Ishikawa (cell line): ENCODE measurements at regions not wholly inside any gene's neighbourhood (a gene's known extent, or its start where the extent isn't known, plus 50 kb on each side); places are given as distances from the start of the nearest gene placed in this dataset.

Experiments
- CEBPB ChIP-seq: IDR thresholded peaks from 2 replicates; pipeline ENCODE4 v1.6.1; 2012
- CREB1 ChIP-seq: IDR thresholded peaks from 2 replicates; pipeline ENCODE4 v1.6.1; 2012; ENCODE audit warnings: low read depth
- EGR1 ChIP-seq: IDR thresholded peaks from 2 replicates; pipeline ENCODE4 v1.6.1; 2012
- EP300 ChIP-seq: IDR thresholded peaks from 2 replicates; pipeline ENCODE4 v1.6.1; 2012; ENCODE audit warnings: borderline replicate concordance
- FOXM1 ChIP-seq: IDR thresholded peaks from 2 replicates; pipeline ENCODE4 v1.6.1; 2012; ENCODE audit warnings: low read depth, borderline replicate concordance
- NFIC ChIP-seq: IDR thresholded peaks from 2 replicates; pipeline ENCODE4 v1.6.1; 2012
- RAD21 ChIP-seq: IDR thresholded peaks from 2 replicates; pipeline ENCODE4 v1.6.1; 2012; ENCODE audit warnings: low read depth
- TAF1 ChIP-seq: IDR thresholded peaks from 2 replicates; pipeline ENCODE4 v1.6.1; 2012; ENCODE audit warnings: low read depth, mild to moderate bottlenecking
- TCF12 ChIP-seq: IDR thresholded peaks from 2 replicates; pipeline ENCODE4 v1.6.1; 2012; ENCODE audit warnings: low read depth
- TEAD4 ChIP-seq: IDR thresholded peaks from 2 replicates; pipeline ENCODE4 v1.6.1; 2012
- YY1 ChIP-seq: IDR thresholded peaks from 2 replicates; pipeline ENCODE4 v1.6.1; 2012; ENCODE audit warnings: low read depth
- ZBTB7A ChIP-seq: IDR thresholded peaks from 2 replicates; pipeline ENCODE4 v1.6.1; 2012; ENCODE audit warnings: low read depth
- TF ChIP-seq, protein P1 (sequence below): IDR thresholded peaks from 2 replicates; pipeline ENCODE4 v1.6.1; 2012
- TF ChIP-seq, protein P2 (sequence below): IDR thresholded peaks from 2 replicates; pipeline ENCODE4 v1.6.1; 2012; ENCODE audit warnings: low read depth, mild to moderate bottlenecking
- TF ChIP-seq, protein P3 (sequence below): IDR thresholded peaks from 2 replicates; pipeline ENCODE4 v1.6.1; 2012

DNA sequence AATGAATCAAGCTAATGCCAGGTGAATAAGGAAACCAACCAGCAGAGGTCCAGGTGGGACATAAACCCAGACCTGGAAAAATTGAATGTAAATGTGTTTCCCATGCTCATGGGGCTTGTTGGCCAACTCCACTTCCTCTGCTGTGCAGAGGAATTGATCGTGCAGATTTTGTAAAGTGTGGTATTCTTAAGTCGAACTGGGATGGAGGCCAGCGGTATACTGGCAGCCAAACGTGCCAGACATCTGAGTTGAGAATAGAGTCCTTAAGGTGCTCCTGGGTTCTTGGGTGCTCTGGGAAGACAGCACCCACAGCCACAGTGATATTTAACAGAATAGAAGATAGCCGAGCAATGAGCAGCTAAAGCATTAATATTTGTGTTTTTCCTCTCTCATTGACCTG is 146.5 kb upstream of the LGALSL start:
- TF ChIP-seq CREB1 (no peak), EP300 (no peak), TCF12 (no peak), ZBTB7A (no peak), TAF1 (no peak), TEAD4 (no peak), RAD21 (no peak), CEBPB (no peak), EGR1 (no peak), NFIC (no peak)
- TF ChIP-seq, protein P1, sequence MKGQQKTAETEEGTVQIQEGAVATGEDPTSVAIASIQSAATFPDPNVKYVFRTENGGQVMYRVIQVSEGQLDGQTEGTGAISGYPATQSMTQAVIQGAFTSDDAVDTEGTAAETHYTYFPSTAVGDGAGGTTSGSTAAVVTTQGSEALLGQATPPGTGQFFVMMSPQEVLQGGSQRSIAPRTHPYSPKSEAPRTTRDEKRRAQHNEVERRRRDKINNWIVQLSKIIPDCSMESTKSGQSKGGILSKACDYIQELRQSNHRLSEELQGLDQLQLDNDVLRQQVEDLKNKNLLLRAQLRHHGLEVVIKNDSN, result no peak
- TF ChIP-seq, protein P2, sequence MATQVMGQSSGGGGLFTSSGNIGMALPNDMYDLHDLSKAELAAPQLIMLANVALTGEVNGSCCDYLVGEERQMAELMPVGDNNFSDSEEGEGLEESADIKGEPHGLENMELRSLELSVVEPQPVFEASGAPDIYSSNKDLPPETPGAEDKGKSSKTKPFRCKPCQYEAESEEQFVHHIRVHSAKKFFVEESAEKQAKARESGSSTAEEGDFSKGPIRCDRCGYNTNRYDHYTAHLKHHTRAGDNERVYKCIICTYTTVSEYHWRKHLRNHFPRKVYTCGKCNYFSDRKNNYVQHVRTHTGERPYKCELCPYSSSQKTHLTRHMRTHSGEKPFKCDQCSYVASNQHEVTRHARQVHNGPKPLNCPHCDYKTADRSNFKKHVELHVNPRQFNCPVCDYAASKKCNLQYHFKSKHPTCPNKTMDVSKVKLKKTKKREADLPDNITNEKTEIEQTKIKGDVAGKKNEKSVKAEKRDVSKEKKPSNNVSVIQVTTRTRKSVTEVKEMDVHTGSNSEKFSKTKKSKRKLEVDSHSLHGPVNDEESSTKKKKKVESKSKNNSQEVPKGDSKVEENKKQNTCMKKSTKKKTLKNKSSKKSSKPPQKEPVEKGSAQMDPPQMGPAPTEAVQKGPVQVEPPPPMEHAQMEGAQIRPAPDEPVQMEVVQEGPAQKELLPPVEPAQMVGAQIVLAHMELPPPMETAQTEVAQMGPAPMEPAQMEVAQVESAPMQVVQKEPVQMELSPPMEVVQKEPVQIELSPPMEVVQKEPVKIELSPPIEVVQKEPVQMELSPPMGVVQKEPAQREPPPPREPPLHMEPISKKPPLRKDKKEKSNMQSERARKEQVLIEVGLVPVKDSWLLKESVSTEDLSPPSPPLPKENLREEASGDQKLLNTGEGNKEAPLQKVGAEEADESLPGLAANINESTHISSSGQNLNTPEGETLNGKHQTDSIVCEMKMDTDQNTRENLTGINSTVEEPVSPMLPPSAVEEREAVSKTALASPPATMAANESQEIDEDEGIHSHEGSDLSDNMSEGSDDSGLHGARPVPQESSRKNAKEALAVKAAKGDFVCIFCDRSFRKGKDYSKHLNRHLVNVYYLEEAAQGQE, result no peak
- TF ChIP-seq, protein P3, sequence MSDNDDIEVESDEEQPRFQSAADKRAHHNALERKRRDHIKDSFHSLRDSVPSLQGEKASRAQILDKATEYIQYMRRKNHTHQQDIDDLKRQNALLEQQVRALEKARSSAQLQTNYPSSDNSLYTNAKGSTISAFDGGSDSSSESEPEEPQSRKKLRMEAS, result no peak

DNA sequence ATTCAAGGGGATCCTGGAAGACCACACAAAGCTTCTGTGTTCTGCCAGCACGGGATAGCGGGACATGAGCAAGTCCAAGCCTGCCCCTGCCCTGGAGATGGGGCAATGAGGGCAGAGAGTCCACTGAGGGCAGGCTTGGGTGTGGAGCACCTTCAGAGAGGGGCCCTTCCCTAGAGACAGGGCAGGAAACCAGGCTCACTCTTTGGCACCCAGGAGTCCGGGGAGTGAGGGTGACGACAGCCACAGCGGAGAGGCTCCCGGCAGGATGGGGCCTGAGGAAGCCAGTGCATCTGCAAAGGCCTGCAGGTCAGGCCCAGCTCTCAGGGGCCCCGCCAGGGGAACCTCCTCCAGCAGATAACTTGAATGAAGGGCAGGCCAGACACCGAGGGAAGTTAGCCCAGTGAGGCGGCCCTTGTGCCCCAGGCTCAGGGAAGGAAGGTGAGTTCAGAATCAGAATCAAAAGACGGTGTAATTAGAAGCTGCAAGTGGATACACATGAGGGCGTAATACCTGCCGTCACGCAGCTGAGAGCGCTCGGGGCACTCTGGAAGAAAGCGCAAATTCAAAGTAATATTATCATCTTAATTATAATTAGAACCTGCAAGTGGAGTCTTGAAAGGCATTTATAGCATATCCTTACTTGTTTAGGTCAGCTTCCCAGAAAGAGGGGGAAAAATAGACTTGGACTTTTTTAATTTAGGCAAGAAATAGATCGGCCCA is 142.6 kb upstream of the LGALSL start:
- TF ChIP-seq, protein P2, result no peak
- TF ChIP-seq CEBPB, result no peak
- no peak for TF ChIP-seq EGR1
- TF ChIP-seq ZBTB7A, result no peak
- no peak for TF ChIP-seq FOXM1
- TF ChIP-seq YY1, result no peak
- no peak for TF ChIP-seq RAD21
- TF ChIP-seq, protein P3, result no peak
- no peak for TF ChIP-seq TAF1
- TF ChIP-seq EP300, result no peak
- TF ChIP-seq NFIC, result no peak
- TF ChIP-seq, protein P1, result no peak

- TF ChIP-seq FOXM1, result 0 out of 2 replicates have a peak, but pooled peaks have one; percentile 27
- TF ChIP-seq CEBPB, result peak; percentile 97
- 0 out of 2 replicates have a peak, but pooled peaks have one; percentile 25 for TF ChIP-seq CREB1
- TF ChIP-seq, protein P3, result peak; percentile 79
- peak; percentile 99 for TF ChIP-seq EGR1
- TF ChIP-seq ZBTB7A, result no peak
- TF ChIP-seq, protein P1, result peak; percentile 49
- TF ChIP-seq NFIC, result peak; percentile 80
- peak; percentile 64 for TF ChIP-seq TEAD4
- peak; percentile 85 for TF ChIP-seq TCF12
- TF ChIP-seq TAF1, result no peak
- TF ChIP-seq EP300, result peak; percentile 84
- TF ChIP-seq YY1, result no peak
- TF ChIP-seq, protein P2, result no peak
- TF ChIP-seq RAD21, result peak; percentile 72
These were observed 141.9 kb upstream of the LGALSL start for GRCh38 chr2:64311948-64312621.
